ENCODE measurements at regions not wholly inside any gene's neighbourhood (a gene's known extent, or its start where the extent isn't known, plus 50 kb on each side); places are given as distances from the start of the nearest gene placed in this dataset.

GRCh38 chr9:119500072-119500771 lies 131.0 kb upstream of the BRINP1 start:
- no peak overlapping the region for H2BK15ac ChIP-seq (ENCODE audit: low read depth, low read length)
- H3K36me3 Mint-ChIP-seq (ENCODE audit: insufficient read depth in 1 of 3, low read depth in 3 of 3) = no peaks in the 10 kb centered on the region
- no peak overlapping the region for H3K14ac ChIP-seq (ENCODE audit: insufficient read depth, low read length)
- H4K8ac ChIP-seq (replicated peaks; ENCODE audit: insufficient read length, low read depth, low read length) = no peak overlapping the region
- no peak overlapping the region for H3K4ac ChIP-seq (ENCODE audit: low read depth, low read length)
- H3K9ac ChIP-seq (ENCODE audit: extremely low read depth, insufficient read length, low read length) = no peak overlapping the region
- no peak overlapping the region for H3K56ac ChIP-seq (ENCODE audit: insufficient read length, low read depth, low read length)
- H3K4me3 Mint-ChIP-seq = no peak overlapping the region
- no peaks in the 10 kb centered on the region for H3K9me3 Mint-ChIP-seq
- H3K4me1 Mint-ChIP-seq = no peaks in the 10 kb centered on the region
- no peaks in the 10 kb centered on the region for H3K23me2 ChIP-seq (ENCODE audit: insufficient read length, low read depth, low read length, poor library complexity, severe bottlenecking)
- H4K91ac ChIP-seq (ENCODE audit: insufficient read length, low read depth, low read length) = no peak overlapping the region
- H3K27ac ChIP-seq (ENCODE audit: insufficient read length, low read depth, low read length) = no peak overlapping the region
- H3K9me3 ChIP-seq (ENCODE audit: control insufficient read depth, low read depth, low read length) = no peaks in the 10 kb centered on the region
- H2AK5ac ChIP-seq (ENCODE audit: insufficient read length, low read length) = no peak overlapping the region
- no peak overlapping the region for H4K5ac ChIP-seq (ENCODE audit: insufficient read length, low read depth, low read length)
- H3K27me3 Mint-ChIP-seq (ENCODE audit: low read depth) = no peaks in the 10 kb centered on the region
- peak overlapping the region in 1 of 3 experiments; percentile 11; a peak in 1 of 7 replicates for H3K27ac Mint-ChIP-seq
- H3K18ac ChIP-seq (ENCODE audit: insufficient read length, low read depth, low read length) = no peak overlapping the region
- no peaks in the 10 kb centered on the region for H3K79me1 ChIP-seq (ENCODE audit: insufficient read depth, low read depth, low read length, poor library complexity, severe bottlenecking)
- no peaks in the 10 kb centered on the region for H3K4me1 ChIP-seq (ENCODE audit: insufficient read depth, low read length)
- no peak overlapping the region for H2BK120ac ChIP-seq (ENCODE audit: low read depth, low read length, poor library complexity, severe bottlenecking)
- H3T11ph ChIP-seq (ENCODE audit: low read length) = no peak overlapping the region
- no peak overlapping the region for H3K23ac ChIP-seq (ENCODE audit: insufficient read length, low read depth, low read length)
- no peak overlapping the region for H2BK12ac ChIP-seq (ENCODE audit: insufficient read length, low read depth, low read length)
- H2AFZ ChIP-seq (ENCODE audit: low read length) = no peak overlapping the region
- H3K27me3 ChIP-seq (ENCODE audit: insufficient read depth, low read length) = no peaks in the 10 kb centered on the region
- TF ChIP-seq, protein P1, sequence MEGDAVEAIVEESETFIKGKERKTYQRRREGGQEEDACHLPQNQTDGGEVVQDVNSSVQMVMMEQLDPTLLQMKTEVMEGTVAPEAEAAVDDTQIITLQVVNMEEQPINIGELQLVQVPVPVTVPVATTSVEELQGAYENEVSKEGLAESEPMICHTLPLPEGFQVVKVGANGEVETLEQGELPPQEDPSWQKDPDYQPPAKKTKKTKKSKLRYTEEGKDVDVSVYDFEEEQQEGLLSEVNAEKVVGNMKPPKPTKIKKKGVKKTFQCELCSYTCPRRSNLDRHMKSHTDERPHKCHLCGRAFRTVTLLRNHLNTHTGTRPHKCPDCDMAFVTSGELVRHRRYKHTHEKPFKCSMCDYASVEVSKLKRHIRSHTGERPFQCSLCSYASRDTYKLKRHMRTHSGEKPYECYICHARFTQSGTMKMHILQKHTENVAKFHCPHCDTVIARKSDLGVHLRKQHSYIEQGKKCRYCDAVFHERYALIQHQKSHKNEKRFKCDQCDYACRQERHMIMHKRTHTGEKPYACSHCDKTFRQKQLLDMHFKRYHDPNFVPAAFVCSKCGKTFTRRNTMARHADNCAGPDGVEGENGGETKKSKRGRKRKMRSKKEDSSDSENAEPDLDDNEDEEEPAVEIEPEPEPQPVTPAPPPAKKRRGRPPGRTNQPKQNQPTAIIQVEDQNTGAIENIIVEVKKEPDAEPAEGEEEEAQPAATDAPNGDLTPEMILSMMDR (conservative IDR thresholded peaks at IDR 0.05) = no peak
- no peaks in the 10 kb centered on the region for H3K79me2 ChIP-seq (ENCODE audit: insufficient read depth, low read length)
- no peak overlapping the region for H3K4me2 ChIP-seq (ENCODE audit: insufficient read depth, insufficient read length, low read length)
- WGBS (ENCODE audit: extremely low coverage, insufficient read length, low lambda C conversion rate) = no CpG with 5 or more reads among the region's 6 CpGs
- H4K20me1 ChIP-seq (ENCODE audit: control insufficient read depth, insufficient read depth, insufficient read length) = no peaks in the 10 kb centered on the region
- H2BK20ac ChIP-seq (ENCODE audit: low read depth, low read length, poor library complexity, severe bottlenecking) = no peak overlapping the region
- no peak for DNase-seq
- no peak overlapping the region for H2BK5ac ChIP-seq (ENCODE audit: insufficient read length, low read length)

Measured in H9 (cell line).